Germinal center (tissue), 1 donor: ENCODE measurements at regions not wholly inside any gene's neighbourhood (a gene's known extent, or its start where the extent isn't known, plus 50 kb on each side); places are given as distances from the start of the nearest gene placed in this dataset.

Experiments used
- DNase-seq: peaks from one replicate; pipeline ENCODE4 v3.0.0; 2012; ENCODE audit warnings: mixed read lengths, low spot score

GRCh38 chr5:82699737-82700136 is 377.5 kb downstream of the TMEM167A start:
- no peak for DNase-seq

- DNase-seq: no peak
These were observed 379.2 kb downstream of the TMEM167A start for GRCh38 chr5:82698026-82698425.

- no peak for DNase-seq
These were observed 382.4 kb downstream of the TMEM167A start for GRCh38 chr5:82694711-82695285.

DNA sequence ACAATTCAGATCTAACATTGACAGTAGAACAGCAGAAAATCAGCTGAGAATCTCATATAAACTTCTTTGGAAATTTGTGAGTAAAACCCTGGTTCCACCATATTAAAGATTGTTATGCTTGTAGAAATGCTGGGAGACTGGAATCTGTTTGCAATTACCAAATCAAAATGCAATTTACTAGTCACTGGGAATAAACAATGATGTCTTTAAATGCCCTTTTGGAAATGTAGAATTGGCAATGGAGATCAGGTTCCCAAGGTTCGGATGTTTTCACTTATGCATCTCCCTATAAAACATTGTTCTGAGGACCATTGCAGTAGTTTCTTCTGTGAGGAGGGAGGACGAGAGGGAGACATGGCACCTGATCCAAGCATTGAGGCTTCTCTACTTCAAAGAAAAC is 384.4 kb downstream of the TMEM167A start:
- DNase-seq: no peak

DNA sequence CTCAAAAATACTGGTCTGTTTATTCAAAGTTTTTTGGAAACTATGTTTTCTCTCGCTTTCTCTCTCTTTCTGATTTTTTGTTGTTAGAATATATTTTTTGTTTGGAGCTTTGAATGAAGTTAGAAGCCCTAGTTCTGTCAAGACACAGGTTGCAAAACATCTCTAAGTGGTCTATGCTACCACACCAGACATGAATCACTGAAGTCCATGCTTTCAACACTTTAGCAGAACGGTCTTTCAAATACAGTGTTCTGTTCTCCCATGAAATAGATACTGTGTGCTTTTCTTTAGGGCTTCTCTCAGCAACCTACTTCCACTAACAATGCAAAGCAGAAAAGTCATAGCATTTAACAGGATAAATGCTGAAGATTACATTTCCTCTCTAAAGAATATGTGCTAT is 392.5 kb downstream of the TMEM167A start:
- no peak for DNase-seq

DNA sequence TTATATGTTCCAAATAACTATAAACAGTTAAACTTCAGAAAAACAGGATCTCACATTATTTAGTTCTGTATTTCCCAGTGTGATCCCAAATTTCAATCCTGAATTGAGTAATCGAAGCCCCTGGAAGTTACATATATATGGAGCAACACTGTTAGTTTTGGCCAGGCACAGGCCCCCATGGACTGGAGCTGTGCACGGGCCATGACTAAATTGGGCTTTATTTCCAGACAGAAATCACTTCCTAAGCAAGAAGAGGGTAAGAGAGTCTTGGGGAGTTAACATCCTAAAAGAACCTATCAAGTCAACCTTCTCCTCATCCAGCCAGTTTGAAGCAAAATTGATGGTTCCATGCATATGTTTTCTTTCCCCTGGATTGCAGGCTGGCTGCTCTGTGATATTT is 393.0 kb downstream of the TMEM167A start:
- no peak for DNase-seq

DNA sequence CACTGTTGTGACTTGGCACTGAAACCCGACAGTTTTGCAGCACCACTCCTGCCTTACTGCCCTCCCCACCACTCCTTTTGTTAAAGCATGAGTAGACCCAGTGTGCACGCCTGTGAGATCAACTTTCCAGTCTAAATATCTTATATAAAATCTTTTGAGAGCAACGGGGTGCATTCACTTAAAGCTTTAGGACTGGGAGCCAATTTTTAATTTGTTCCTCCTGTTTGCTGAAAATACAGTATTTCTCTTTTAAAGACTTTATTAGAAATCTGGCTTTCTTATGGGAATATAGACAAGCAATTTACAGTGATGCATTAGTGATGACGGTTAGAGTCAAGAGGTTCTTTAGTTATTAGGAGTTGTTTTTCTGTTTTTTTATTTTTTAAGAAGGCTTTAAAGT is 397.5 kb downstream of the TMEM167A start:
- DNase-seq: no peak

- no peak for DNase-seq
These were observed 398.5 kb upstream of the RPS23 start for GRCh38 chr5:82676661-82677060.

DNA sequence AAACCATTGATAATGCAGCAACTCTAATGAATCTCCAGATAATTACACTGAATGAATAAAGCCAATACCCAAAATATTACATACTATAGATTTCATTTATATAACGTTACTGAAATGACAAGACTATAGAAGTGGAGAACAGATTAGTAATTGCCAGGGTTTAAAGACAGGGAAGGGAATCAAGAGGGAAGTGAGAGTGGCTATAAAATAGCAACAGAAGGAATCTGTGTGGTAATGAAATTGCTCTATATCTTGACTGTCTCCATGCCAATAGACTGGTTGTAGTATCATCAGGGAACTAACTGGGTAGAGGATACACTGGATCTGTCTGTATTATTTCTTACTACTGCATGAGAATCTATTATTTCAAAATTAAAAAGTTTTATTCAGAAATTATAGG is 396.5 kb upstream of the RPS23 start:
- no peak for DNase-seq

DNA sequence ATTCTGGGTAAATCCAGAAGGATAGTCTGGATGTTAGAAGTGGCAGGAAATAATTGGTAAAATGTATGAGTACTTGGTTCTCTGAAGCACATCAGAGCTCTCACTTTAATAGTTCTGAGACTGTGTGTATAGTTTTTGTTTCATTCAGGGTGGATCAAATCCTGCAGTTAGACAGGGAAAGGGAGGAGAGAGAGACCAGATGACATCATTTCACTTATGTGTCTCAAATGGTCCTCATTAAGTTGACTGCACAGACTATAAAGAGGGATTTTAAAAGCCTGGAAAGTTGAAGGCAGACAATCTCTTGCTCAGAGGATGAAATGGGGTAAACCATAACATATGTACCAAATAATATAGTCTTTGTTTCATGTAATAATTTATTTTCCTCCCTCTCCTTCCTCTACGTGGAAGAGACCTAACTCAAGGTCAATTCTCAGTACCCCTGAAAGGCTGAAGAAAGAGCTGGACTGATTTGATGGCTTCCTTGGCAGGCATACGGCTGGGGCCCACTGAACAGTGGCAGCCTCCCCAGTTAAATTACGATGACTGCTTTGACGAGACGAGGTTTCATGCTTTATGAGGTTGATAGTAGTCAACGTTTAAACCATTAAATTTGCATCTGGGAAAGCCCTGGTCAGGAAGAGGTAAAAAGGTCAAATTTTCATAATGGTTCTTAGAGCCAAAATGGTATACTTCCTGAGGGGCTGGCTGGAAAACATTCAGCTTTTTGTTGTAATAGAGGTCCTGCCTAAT is 395.1 kb upstream of the RPS23 start:
- DNase-seq: no peak

DNA sequence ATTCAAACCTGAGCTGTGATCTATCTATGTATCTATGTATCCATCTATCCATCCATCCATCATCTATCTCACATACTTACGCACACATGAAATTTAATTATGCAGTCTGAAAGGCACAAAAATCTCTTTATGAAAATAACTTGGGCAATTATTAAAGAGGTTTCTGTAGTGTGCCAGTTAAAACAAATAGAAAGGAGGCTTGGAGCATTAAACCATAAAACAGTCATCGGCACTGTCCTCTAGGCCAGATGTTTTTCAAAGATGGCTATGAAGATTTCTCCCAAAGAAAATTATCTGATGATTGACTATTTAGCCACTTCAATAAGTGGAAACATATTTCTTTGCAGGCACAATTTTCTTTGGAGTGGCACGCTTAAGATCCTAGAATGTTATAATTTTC is 392.5 kb upstream of the RPS23 start:
- DNase-seq: no peak

DNA sequence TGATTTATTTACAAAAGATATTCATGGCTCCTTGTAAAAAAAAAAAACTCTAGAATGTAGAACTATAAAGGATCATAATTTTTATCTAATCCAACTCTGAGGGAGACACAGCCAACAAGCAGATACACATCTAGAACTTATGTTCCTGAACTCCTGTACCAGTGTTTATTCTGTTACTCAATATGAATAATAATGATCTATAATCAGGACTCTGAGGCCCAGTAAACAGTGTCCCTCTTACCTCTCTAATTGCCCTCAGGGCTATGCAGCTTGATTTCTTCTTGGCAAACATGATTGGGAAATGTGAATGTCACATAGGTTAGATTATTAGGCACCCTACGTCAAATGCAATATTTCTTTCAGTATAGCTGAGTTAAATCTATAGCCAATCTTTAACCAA is 391.6 kb upstream of the RPS23 start:
- DNase-seq: no peak

DNA sequence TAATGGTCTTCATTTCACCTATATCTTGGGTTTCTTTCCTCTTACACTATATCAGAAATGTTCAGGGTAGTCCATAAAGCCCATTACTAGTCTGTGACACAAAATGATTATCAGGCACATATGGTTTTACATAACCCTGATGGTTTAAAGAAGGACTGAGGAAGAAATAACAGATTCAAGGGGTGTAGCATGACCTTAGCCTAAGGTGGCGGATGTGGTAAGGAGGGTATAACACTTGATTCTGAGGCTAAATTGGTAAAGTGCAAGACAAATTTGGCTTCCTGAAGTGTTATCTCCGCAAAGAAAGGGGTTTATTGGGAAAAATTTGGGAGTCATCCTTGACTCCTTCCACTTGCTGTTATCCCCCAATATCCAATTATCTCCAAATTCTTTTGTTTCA is 388.2 kb upstream of the RPS23 start:
- DNase-seq: no peak

DNA sequence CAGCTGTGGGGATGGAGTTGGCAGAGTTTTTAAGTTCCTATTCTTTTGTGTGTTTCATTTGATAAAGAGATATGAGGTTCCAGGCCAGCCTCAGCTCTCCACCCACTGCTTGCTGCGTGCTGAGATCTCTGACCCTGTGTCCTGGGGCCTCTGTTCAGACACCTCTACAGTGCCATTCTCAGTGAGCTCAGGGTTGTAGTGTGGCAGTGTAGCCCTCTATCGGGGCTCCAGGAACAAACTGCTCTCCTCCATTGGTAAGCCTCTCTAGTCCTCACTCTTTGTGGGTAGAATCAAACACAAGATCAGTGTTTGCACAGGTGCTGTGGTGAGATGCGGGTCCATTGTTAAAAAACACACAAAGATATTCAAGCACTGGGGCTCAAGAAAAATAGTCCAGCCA is 386.6 kb upstream of the RPS23 start:
- DNase-seq: no peak

GRCh38 chr5:82663225-82663624 is 385.1 kb upstream of the RPS23 start:
- DNase-seq: no peak

DNA sequence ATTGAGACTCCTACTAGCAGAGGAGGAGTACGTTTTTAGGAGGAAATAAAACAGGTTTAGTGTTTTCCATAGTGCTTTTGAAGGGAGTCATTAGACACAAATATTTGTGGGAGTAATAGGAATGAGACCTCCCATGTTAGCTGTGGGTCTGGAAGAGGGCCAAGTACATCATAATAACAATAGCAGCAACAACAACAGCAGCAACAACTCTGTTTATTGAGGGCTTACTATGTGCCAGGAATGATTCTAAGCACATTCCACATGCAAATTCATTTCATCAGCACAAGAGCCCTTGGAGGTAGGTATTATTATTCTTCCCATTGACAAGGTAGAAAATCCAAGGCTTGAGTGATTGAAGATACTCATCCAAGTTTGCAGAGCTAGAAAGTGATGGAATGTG is 384.2 kb upstream of the RPS23 start:
- DNase-seq: no peak

GRCh38 chr5:82661933-82662332 is 383.8 kb upstream of the RPS23 start:
- DNase-seq: no peak

- DNase-seq: no peak
These were observed 383.3 kb upstream of the RPS23 start for GRCh38 chr5:82661462-82661861.

DNA sequence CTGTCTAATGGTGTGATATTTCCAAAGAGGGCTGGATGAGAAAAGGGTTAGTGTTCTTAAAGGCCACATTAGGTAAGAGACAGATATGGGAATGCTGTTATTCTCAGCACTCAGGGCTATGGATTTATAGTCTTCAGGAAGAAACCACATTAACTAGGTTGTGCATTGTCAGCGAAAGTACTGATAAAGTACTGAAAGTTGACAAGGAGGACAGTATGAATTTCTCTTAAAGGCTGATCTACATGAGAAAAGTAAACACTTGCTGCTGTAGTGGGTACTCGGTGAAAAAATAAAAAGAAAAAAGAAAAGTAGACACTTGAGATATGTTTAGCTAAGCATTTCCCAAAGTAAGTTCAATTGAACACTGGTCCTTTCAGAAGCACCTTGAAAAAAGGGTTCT is 381.0 kb upstream of the RPS23 start:
- no peak for DNase-seq

GRCh38 chr5:82657033-82657699 is 379.0 kb upstream of the RPS23 start:
- no peak for DNase-seq

DNA sequence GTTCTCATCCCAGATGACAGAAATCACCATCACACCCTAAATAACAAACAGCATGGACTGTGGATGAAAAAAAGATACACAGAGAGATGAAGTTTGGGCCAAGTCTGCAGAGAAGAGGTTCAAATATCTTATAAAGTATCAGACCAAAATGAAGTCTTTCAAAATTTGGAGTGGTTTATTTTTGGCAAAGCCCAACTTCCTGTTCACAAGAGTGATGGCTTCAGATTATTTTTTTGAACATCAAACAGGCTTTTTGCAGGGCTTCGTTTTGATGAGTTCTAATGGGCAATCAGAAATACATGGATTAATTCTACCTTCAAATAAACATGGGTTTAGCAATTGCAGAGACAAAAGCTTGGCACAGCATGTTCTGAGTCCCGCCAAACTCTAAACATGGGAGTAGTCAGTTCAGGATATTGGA is 378.2 kb upstream of the RPS23 start:
- DNase-seq: no peak

DNA sequence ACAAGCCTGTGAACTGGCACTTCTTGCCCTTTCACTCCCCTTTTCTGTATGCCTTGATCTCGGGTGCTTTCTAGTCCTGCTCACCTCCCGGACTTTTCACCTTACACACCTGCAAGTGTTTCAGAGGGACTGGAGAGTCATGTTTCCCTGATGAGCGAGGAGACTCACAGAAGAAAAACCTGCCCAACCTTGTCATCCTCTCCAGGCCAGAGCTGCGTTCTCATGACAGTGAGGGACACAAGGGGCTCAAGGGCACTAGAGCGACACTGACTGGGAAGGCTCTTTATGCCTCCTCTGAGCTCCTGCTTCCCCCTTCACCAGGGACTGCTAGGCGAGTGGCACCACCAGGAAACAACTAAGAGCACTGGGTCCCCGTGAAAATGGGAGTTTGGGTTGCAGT is 376.9 kb upstream of the RPS23 start:
- DNase-seq: no peak

- no peak for DNase-seq
These were observed 371.8 kb upstream of the RPS23 start for GRCh38 chr5:82649943-82650342.

DNA sequence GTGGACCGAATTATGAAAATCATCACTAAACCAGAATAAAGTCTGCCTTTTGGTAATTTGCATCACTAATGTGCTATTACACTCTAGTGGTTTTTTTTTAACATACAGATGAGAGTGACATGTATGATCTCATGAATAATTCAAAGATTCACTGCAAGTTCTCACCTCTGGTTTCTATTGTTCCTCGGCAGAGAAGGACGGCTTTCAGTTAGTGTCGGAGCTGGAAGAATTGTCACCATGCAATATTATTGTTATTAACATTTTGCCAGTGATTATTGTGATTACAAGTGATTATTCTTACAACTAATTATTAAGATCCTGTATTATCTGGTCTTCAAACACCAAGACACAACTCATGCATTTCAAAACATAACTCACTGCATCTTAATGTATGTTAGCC is 366.6 kb upstream of the RPS23 start:
- no peak for DNase-seq
